Fibroblast of the conjunctiva (primary cell): ENCODE measurements at regions not wholly inside any gene's neighbourhood (a gene's known extent, or its start where the extent isn't known, plus 50 kb on each side); places are given as distances from the start of the nearest gene placed in this dataset.
"Not testable (repeated sequence)": the region's sequence is repeated elsewhere in the genome, so short reads cannot be mapped to it uniquely, and the experiment has no call there.

Source experiments
- DNase-seq: peaks from one replicate; pipeline ENCODE4 v3.0.0-alpha.2; 2010; ENCODE audit warnings: low read depth

GRCh38 chr15:45868109-45868691, 233.4 kb downstream of the SQOR start:
- no peak for DNase-seq

DNA sequence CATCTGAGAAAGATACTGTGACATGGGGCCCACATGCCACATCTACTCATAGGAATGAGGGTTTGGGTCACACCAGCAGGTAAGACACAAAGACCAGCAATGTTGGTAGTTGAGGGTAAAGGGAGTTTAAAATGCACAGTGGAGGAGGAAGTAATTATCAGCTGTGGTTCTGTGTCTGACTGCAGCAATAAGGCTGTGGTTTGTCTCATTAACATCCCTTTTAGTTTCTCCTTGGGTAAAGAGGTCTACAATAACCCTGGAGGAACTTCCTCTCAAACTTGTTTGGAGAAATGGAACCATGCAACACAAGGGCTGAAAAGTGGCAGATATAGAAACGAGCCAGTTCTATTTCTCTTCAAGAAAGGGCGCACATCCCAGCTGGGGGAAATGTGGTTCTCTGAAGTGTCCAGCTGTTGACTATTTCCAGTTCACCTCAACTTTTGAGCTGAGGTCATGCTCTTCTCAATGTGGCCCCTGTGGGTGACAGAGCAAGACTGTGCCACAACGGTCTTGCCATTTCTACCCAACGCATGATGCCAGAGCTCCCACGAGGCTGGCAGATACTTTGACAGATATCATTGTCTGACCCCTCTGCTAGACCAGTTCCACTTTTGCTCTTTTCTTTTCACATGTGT, 234.3 kb downstream of the SQOR start:
- no peak for DNase-seq

GRCh38 chr15:45871121-45871855, 236.5 kb downstream of the SQOR start:
- no peak for DNase-seq

DNA sequence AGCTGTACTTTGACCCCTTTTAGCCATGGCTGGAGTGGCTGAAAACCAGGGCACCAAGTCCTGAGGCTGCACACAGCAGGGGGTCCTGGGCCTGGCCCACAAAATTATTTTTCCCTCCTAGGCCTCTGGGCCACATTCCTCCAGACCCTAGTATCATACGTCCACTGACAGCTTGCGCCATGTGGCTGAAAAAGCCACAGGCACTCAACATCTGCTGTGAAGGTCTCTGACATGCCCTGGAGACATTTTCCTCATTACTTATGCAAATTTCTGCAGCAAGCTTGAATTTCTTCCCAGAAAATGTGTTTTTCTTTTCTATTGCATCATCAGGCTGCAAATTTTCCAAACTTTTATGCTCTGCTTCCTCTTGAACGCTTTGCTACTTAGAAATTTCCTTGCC, 239.0 kb downstream of the SQOR start:
- no peak for DNase-seq

DNA sequence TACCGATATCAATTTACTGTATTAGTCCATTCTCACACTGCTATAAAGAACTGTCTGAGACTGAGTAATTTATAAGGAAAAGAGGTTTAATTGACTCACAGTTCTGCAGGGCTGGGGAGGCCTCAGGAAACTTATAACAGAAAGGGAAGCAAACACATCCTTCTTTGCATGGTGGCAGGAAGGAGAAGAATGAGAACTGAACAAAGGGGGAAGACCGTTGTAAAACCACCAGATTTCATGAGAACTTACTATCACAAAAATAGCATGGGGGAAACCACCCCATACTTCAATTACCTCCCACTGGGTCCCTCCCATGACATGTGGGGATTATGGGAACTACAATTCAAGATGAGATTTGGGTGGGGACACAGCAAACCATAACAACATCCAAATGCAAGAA, 239.7 kb downstream of the SQOR start:
- not testable (repeated sequence) for DNase-seq

- no peak for DNase-seq
Measured at GRCh38 chr15:45884289-45884688, 249.5 kb downstream of the SQOR start.

- no peak for DNase-seq
Measured at GRCh38 chr15:45884755-45885445, 250.1 kb downstream of the SQOR start.

DNA sequence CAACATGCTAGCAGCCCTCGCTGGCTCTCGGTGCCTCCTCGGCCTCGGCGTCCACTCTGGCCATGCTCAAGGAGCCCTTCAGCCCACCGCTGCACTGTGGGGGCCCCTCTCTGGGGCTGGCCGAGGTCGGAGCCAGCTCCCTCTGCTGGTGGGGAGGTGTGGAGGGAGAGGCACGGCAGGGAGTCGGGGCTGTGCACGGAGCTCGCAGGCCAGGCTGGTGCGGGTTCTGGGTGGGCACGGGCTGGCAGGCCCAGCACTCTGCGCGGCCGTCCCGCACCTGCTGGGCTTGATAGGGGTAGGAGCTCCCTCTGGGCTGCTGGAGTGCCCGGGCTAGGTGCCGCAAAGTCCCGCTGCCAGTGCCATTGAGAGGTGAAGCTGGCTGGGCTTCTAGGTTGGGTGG, 251.0 kb downstream of the SQOR start:
- no peak for DNase-seq

DNA sequence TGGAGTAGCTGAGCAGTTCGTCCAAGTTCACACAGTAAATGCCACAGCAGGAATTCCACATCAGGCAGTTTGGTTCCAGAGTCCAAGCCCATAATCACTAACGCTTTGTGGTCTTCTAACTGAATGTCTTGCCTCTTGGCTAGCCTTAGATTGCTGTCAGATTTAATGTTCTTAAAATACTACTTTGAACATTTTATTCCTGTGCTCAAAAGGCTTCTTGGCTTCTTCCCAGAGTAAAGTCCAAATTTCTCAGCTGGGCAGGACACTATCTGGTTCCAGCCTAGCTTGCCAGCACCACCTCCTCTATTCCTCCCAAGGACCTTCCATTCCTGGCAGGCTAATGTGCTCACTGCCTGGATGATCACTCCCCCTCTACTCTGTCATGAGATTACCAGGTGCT, 256.9 kb downstream of the SQOR start:
- DNase-seq: no peak

DNA sequence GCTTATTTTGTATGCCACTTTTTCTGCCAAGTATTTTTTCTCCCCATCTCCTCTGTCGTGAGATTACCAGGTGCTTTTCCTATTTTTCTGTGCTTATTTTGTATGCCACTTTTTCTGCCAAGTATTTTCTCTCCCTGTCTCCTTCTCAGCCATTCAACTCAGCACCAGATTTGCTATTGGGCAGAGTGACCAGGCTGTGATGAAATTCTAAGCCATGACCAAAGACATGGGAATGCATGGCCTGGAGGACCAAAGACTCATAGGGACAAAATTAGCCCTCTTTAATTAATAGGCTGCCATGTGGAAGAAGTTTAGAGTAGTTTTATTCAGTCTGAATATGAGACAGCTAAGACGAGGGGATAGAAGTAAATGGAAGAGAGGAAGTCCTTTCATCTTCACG, 257.4 kb downstream of the SQOR start:
- no peak for DNase-seq

DNA sequence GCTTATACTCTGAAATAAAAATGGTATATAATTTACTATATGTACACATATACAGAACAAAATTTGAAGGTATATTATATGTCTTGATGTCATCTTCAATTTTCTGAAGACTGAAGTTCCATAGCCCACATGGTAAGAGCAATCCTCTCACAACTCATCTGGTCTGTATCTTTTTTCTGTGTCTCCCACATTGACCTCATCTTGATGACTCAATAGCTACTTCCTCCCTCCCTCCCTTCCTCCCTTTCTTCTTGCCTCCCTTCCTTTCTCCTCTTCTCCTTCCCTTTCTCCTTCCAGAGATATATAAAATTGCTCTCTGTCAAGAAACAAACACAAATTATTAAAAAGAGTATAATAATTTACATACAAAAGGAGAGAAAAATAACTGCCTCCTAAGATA, 268.5 kb downstream of the SQOR start:
- DNase-seq: no peak

DNA sequence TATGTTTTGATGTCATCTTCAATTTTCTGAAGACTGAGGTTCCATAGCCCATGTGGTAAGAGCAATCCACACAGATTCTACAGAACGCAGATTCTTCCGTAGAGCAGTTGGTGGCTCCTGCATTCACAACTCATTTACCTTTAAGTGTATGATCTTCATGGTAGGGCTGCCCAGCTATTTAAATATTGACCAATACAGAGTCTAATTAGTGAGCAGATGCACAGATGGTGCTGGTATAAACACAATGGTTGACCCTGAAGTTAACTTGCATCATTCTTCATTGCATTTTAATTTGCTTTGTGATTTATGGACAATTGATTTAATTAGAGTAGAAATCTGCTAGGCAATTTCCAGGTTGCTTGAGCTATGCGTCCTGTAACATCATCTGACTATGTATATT, 269.2 kb downstream of the SQOR start:
- no peak for DNase-seq

DNA sequence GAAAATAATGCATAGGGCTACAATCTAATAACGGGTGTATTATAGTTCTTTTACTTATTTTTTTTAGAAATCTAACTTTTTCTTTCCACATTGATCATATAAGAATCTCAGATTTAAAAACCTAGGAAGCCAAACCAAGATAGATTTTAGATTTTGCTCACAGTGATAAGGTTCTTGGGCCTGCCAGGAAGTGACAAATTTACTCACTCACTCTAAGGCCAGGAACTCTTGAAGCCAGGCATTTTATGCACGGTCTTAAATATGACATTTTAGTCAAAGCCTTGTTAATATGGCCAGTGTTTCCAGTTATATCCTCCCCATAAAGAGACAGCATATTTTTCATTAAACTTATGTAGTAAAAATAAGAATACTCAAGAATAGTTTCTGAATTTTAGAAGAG, 271.4 kb downstream of the SQOR start:
- no peak for DNase-seq

GRCh38 chr15:45910671-45911070, 275.8 kb downstream of the SQOR start:
- no peak for DNase-seq

- DNase-seq: no peak
Measured at GRCh38 chr15:45913451-45913850, 278.6 kb downstream of the SQOR start.

DNA sequence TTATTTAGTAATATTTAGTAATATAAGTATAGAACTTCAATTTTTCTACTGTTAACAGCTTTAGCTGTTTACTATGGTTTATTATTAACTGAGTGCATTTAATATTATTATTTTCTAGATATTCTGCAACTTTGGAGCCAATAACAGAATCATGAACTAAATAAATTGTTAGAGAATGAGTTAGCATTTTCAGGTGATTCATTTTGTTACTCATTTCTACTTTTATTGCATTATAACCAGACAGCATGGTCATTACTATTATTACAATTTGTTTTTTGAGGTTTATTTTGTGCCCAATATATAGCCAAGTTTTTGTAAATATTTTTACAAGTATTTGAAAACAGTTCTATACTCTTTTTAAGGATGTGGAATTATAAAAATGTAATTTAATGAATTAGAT, 279.6 kb downstream of the SQOR start:
- DNase-seq: no peak

DNA sequence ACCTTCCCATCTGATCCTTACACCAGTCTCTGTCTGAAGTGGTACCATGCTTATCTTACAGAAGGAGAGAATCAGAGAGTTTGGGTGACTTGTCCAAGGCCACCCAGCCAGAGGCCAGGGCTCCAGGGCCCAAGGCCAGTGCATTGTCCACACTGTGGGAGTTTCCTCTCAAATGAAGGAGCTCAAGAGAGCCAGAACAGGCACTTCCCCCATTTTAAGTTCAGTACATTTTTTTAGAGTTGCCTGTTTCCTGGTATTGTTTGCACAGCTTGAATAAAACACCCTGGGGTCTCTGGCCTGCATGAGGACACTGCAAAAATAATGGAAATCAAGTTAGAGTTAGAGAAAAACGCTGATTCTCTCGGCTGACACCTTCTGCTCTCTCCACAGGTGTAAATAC, 284.0 kb downstream of the SQOR start:
- no peak for DNase-seq

DNA sequence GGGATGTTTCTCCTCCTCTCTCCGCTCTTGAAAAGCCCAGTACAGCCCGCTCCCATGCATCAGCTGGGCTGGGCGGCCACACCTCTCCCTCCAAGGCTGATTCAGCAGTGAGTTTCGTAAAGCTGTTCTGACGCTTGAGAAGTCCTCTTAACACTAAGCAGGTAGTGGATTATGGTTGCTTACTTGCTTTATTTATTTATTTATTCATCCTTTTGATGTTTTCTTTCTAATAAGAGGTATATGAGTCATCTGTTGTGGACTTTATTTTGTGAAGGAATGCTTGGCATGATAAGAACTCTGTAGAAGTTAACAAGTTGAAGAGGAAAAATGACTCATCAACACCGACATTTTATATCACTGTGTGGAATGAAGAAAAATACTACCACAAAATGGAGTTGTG, 285.0 kb downstream of the SQOR start:
- DNase-seq: no peak

DNA sequence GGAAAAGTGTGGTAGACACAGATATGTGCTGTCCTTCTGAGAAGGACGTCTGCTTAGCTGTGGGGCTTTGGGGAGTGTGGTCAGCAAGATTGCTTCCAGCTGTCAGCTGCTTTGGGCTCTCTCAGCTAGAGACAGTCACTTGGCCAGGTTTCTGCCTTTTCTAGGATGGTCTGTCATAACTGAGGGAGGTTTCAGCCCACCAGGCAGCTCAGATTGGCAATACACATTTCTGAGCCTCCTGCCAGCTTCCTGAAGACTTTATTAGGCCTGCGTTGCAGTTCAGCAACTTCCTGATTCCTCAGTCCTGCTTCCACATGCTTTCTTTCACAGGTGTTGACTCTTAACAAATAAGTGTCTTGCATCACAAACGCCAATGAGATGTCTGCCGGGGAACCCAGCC, 286.5 kb downstream of the SQOR start:
- no peak for DNase-seq

GRCh38 chr15:45921978-45922377, 287.1 kb downstream of the SQOR start:
- DNase-seq: no peak

- DNase-seq: no peak
Measured at GRCh38 chr15:45941367-45941766, 306.5 kb downstream of the SQOR start.

- DNase-seq: no peak
Measured at GRCh38 chr15:45943240-45943639, 308.4 kb downstream of the SQOR start.

DNA sequence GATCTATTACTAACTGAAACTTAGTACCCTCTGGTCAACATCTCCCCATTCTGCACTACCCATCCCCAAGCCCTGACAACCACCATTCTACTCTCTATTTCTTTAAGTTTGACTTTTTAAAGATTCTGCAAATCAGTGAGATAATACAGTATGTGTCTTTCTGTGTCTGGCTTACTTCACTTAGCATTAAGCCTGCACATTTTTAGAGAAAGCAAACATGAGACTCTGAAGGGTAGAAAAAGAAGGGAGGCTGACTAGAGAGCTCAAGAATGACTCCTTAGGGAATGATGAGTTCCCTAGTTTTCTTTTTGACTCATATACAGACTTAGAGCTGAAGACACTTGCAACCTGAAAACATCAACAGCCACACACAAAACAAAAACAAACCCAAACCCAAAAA, 311.3 kb downstream of the SQOR start:
- DNase-seq: no peak
